HEK293T (cell line): ENCODE measurements at regions not wholly inside any gene's neighbourhood (a gene's known extent, or its start where the extent isn't known, plus 50 kb on each side); places are given as distances from the start of the nearest gene placed in this dataset.

Experiments used
- CTBP1 ChIP-seq: fragments of 450-650 bp; IDR thresholded peaks from 2 replicates; pipeline ENCODE4 v1.6.1; 2016; ENCODE audit warnings: borderline replicate concordance
- ELF4 ChIP-seq: fragments of 450-650 bp; IDR thresholded peaks from 2 replicates; pipeline ENCODE4 v1.6.1; 2017; ENCODE audit warnings: antibody characterized with exemption
- FOXK2 ChIP-seq: fragments of 450-650 bp; IDR thresholded peaks from 2 replicates; pipeline ENCODE4 v1.6.1; 2016; ENCODE audit warnings: mild to moderate bottlenecking
- HDGF ChIP-seq: fragments of 450-650 bp; IDR thresholded peaks from 2 replicates; pipeline ENCODE4 v1.6.1; 2017; ENCODE audit warnings: antibody characterized with exemption, borderline replicate concordance
- NFRKB ChIP-seq: fragments of 450-650 bp; IDR thresholded peaks from 2 replicates; pipeline ENCODE4 v1.6.1; 2016; ENCODE audit warnings: mild to moderate bottlenecking, moderate library complexity
- SP1 ChIP-seq: fragments of 450-650 bp; IDR thresholded peaks from 2 replicates; pipeline ENCODE4 v1.6.1; 2017
- ZNF384 ChIP-seq: fragments of 450-650 bp; IDR thresholded peaks from 2 replicates; pipeline ENCODE4 v1.6.1; 2016

GRCh38 chr9:121560921-121561320 lies 61.3 kb upstream of the GGTA1 start:
- TF ChIP-seq CTBP1: no peak
- TF ChIP-seq ZNF384: no peak
- no peak for TF ChIP-seq ELF4
- TF ChIP-seq SP1: no peak
- no peak for TF ChIP-seq FOXK2
- TF ChIP-seq NFRKB: no peak
- no peak for TF ChIP-seq HDGF
